CD14-positive monocyte (primary cell): ENCODE measurements at regions not wholly inside any gene's neighbourhood (a gene's known extent, or its start where the extent isn't known, plus 50 kb on each side); places are given as distances from the start of the nearest gene placed in this dataset.

ENCODE experiments used
- DNase-seq, 3 donors: peaks; one replicate each; pipeline ENCODE4 v3.0.0-alpha.2; 2011 to 2022
- H2AFZ ChIP-seq: 2 replicates; pipeline ENCODE4 v1.6.0; 2012; ENCODE audit warnings: mild to moderate bottlenecking, low read depth, low read length, inconsistent platforms; ENCODE audit not compliant: insufficient read depth, poor library complexity, severe bottlenecking
- H3K27ac ChIP-seq, 2 donors: 1 replicate in 1 of 2; 2 replicates in 1 of 2; pipeline ENCODE4 v1.5.1; 2012 to 2013; ENCODE audit warnings: low read length in 2 of 2, control low read depth in 1 of 2, inconsistent platforms in 1 of 2, low read depth in 1 of 2, mild to moderate bottlenecking in 1 of 2
- H3K27me3 ChIP-seq, 2 donors: one replicate each; pipeline versions ENCODE4 v1.6.0 to v1.6.1; 2011 to 2013; ENCODE audit warnings: low read length in 2 of 2; ENCODE audit not compliant: control insufficient read depth in 2 of 2, insufficient read depth in 2 of 2
- H3K36me3 ChIP-seq, 2 donors: replicated peaks in 1 of 2; 1 replicate in 1 of 2; 2 replicates in 1 of 2; pipeline versions ENCODE4 v1.5.1 to v1.6.1; 2012 to 2013; ENCODE audit warnings: low read length in 2 of 2, control low read depth in 1 of 2, inconsistent platforms in 1 of 2, mild to moderate bottlenecking in 1 of 2; ENCODE audit not compliant: insufficient read depth in 2 of 2, control insufficient read depth in 1 of 2
- H3K4me1 ChIP-seq, 2 donors: 1 replicate in 1 of 2; 2 replicates in 1 of 2; pipeline versions ENCODE4 v1.5.1 to v1.6.1; 2012 to 2013; ENCODE audit warnings: low read length in 2 of 2, control low read depth in 1 of 2, inconsistent platforms in 1 of 2, mild to moderate bottlenecking in 1 of 2, moderate library complexity in 1 of 2; ENCODE audit not compliant: insufficient read depth in 2 of 2, control insufficient read depth in 1 of 2
- H3K4me2 ChIP-seq: replicated peaks from 2 replicates; pipeline ENCODE3; 2012; ENCODE audit warnings: low read length, moderate library complexity, mild to moderate bottlenecking; ENCODE audit not compliant: poor library complexity, severe bottlenecking; ENCODE audit errors: extremely low read depth
- H3K4me3 ChIP-seq, 3 experiments: fragments of 200-600 bp in 1 of 3; sonication (generic) in 1 of 3; replicated peaks in 1 of 3; 1 replicate in 2 of 3; 2 replicates in 1 of 3; pipeline ENCODE4 v1.5.1; 2011 to 2013; ENCODE audit warnings: low read length in 3 of 3, mild to moderate bottlenecking in 3 of 3, control low read depth in 2 of 3, low read depth in 2 of 3, inconsistent platforms in 1 of 3, moderate library complexity in 1 of 3
- H3K79me2 ChIP-seq: 2 replicates; pipeline ENCODE4 v1.6.0; 2012; ENCODE audit warnings: mild to moderate bottlenecking, control low read depth, inconsistent platforms, low read length, moderate library complexity; ENCODE audit not compliant: insufficient read depth
- H3K9ac ChIP-seq: 2 replicates; pipeline ENCODE4 v1.6.0; 2017; ENCODE audit warnings: low read length, mild to moderate bottlenecking; ENCODE audit not compliant: insufficient read depth, poor library complexity, severe bottlenecking
- H3K9me3 ChIP-seq, 2 donors: replicated peaks in 1 of 2; 1 replicate in 1 of 2; 2 replicates in 1 of 2; pipeline versions ENCODE4 v1.5.1 to v1.6.1; 2012 to 2013; ENCODE audit warnings: low read length in 2 of 2, control low read depth in 1 of 2; ENCODE audit not compliant: control insufficient read depth in 1 of 2, insufficient read depth in 1 of 2
- H4K20me1 ChIP-seq: 2 replicates; pipeline ENCODE4 v1.6.0; 2012; ENCODE audit warnings: mild to moderate bottlenecking, low read length, control low read depth, moderate library complexity; ENCODE audit not compliant: insufficient read depth
- H3K27ac Mint-ChIP-seq, 7 donors: one replicate each; pipeline ENCODE4 v1.8.0; 2020; ENCODE audit warnings: mild to moderate bottlenecking in 7 of 7, mixed read lengths in 7 of 7, moderate library complexity in 6 of 7, inconsistent platforms in 2 of 7
- H3K27me3 Mint-ChIP-seq, 3 donors: one replicate each; pipeline ENCODE4 v1.8.0; 2021 to 2022; ENCODE audit warnings: low read depth in 3 of 3, mild to moderate bottlenecking in 3 of 3, mixed read lengths in 3 of 3, moderate library complexity in 3 of 3, inconsistent platforms in 1 of 3
- H3K36me3 Mint-ChIP-seq, 2 donors: one replicate each; pipeline ENCODE4 v1.8.0; 2020; ENCODE audit warnings: mixed read lengths in 2 of 2, inconsistent platforms in 1 of 2, mild to moderate bottlenecking in 1 of 2
- H3K4me1 Mint-ChIP-seq: one replicate; pipeline ENCODE4 v1.8.0; 2020; ENCODE audit warnings: mild to moderate bottlenecking, mixed read lengths
- H3K4me3 Mint-ChIP-seq, 2 donors: one replicate each; pipeline ENCODE4 v1.8.0; 2020; ENCODE audit warnings: mild to moderate bottlenecking in 2 of 2, mixed read lengths in 2 of 2, moderate library complexity in 1 of 2
- H3K9me3 Mint-ChIP-seq, 7 donors: one replicate each; pipeline ENCODE4 v1.8.0; 2020 to 2022; ENCODE audit warnings: mixed read lengths in 7 of 7, mild to moderate bottlenecking in 6 of 7, moderate library complexity in 6 of 7, inconsistent platforms in 2 of 7
- WGBS: methylation state at CpG from one replicate; pipeline ENCODE4 v1.1.5; 2013; ENCODE audit warnings: missing lambda C conversion rate; ENCODE audit not compliant: insufficient coverage; 5-methylcytosine and 5-hydroxymethylcytosine counted together
- intact Hi-C, 2 donors: fragments of 100-400 bp; cut with micrococcal nuclease; formaldehyde crosslinking; loops; one replicate each; pipeline versions ENCODE4 v1.15.0 to v1.15.1; 2023
- TF ChIP-seq, protein P1 (sequence below): fragments of 200-600 bp; IDR thresholded peaks from one replicate; pipeline ENCODE4 v1.8.0; 2022; ENCODE audit warnings: antibody characterized with exemption, mild to moderate bottlenecking

DNA sequence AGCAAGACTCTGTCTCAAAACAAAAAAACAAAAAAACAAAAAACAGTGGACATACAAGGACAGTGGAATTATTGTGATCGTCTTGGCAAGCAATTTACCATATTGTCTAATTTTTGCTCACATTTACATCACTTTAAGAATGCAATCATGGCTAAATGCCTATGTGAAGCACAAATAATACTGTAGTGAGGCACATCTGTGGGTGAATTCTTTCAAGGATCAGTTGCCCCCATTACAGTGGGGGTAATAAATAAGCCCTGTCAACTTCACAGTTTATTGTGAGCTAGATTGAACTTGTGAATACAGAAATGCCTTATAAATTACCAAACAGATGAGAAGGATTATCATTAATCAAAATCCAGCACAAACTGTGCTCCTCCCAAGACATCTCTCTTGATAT is 150.2 kb upstream of the PAPPA start:
- H3K9ac ChIP-seq = no peak overlapping the region
- no peaks in the 10 kb centered on the region for H3K4me1 Mint-ChIP-seq
- no peak for DNase-seq
- H3K27ac Mint-ChIP-seq = no peak overlapping the region
- H4K20me1 ChIP-seq = no peaks in the 10 kb centered on the region
- no peak overlapping the region for H3K4me3 ChIP-seq
- no peaks in the 10 kb centered on the region for H3K36me3 Mint-ChIP-seq
- intact Hi-C loops = no loop called here
- no peak overlapping the region for H2AFZ ChIP-seq
- H3K36me3 ChIP-seq = no peaks in the 10 kb centered on the region
- WGBS = no CpG with 5 or more reads among the region's 1 CpG
- TF ChIP-seq, protein P1, sequence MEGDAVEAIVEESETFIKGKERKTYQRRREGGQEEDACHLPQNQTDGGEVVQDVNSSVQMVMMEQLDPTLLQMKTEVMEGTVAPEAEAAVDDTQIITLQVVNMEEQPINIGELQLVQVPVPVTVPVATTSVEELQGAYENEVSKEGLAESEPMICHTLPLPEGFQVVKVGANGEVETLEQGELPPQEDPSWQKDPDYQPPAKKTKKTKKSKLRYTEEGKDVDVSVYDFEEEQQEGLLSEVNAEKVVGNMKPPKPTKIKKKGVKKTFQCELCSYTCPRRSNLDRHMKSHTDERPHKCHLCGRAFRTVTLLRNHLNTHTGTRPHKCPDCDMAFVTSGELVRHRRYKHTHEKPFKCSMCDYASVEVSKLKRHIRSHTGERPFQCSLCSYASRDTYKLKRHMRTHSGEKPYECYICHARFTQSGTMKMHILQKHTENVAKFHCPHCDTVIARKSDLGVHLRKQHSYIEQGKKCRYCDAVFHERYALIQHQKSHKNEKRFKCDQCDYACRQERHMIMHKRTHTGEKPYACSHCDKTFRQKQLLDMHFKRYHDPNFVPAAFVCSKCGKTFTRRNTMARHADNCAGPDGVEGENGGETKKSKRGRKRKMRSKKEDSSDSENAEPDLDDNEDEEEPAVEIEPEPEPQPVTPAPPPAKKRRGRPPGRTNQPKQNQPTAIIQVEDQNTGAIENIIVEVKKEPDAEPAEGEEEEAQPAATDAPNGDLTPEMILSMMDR = no peak
- H3K27ac ChIP-seq = no peak overlapping the region
- peaks cover 0 to 4% (median 0%) of the 10 kb centered on the region in 7 donors for H3K9me3 Mint-ChIP-seq
- no peaks in the 10 kb centered on the region for H3K4me1 ChIP-seq
- no peak overlapping the region for H3K4me2 ChIP-seq
- H3K79me2 ChIP-seq = no peaks in the 10 kb centered on the region
- H3K9me3 ChIP-seq = no peaks in the 10 kb centered on the region
- no peak overlapping the region for H3K4me3 Mint-ChIP-seq
- no peaks in the 10 kb centered on the region for H3K27me3 ChIP-seq
- H3K27me3 Mint-ChIP-seq = peaks cover 0 to 2% (median 0%) of the 10 kb centered on the region in 3 donors

DNA sequence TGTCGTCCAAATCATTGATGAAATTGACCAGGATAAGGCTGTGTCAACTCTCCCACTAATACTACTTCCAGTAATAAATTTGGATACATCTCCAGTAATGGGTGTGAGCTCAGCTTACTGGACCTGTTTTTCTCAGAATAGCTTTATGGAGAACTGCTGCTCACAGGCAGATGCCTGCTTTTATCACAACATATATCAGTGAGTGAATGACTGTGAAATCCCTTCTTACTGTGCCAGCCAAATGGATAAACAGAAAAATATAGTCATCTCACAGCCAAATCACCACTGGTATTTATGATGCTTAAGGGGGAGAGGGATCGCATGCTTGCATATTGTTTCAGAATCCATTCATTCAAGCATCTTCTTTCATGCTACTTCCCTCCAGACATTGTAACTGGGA is 148.4 kb upstream of the PAPPA start:
- Histone ChIP-seq H3K27me3 (no peaks in the 10 kb centered on the region), H3K79me2 (no peaks in the 10 kb centered on the region), H3K36me3 (no peaks in the 10 kb centered on the region), H3K4me1 (no peaks in the 10 kb centered on the region), H3K9me3 (no peaks in the 10 kb centered on the region), H2AFZ (no peak overlapping the region), H4K20me1 (no peaks in the 10 kb centered on the region), H3K9ac (no peak overlapping the region), H3K4me2 (no peak overlapping the region), H3K4me3 (no peak overlapping the region), H3K27ac (no peak overlapping the region)
- intact Hi-C loops = no loop called here
- no peak for DNase-seq
- Mint-ChIP-seq H3K4me3 (no peak overlapping the region), H3K4me1 (no peaks in the 10 kb centered on the region), H3K36me3 (no peaks in the 10 kb centered on the region), H3K27me3 (peaks cover 0 to 2% (median 1%) of the 10 kb centered on the region in 3 donors), H3K27ac (no peak overlapping the region), H3K9me3 (peaks cover 0 to 5% (median 2%) of the 10 kb centered on the region in 7 donors)
- TF ChIP-seq, protein P1 = no peak
- WGBS = no CpG with 5 or more reads among the region's 2 CpGs
